ENCODE measurements at regions not wholly inside any gene's neighbourhood (a gene's known extent, or its start where the extent isn't known, plus 50 kb on each side); places are given as distances from the start of the nearest gene placed in this dataset.

DNA sequence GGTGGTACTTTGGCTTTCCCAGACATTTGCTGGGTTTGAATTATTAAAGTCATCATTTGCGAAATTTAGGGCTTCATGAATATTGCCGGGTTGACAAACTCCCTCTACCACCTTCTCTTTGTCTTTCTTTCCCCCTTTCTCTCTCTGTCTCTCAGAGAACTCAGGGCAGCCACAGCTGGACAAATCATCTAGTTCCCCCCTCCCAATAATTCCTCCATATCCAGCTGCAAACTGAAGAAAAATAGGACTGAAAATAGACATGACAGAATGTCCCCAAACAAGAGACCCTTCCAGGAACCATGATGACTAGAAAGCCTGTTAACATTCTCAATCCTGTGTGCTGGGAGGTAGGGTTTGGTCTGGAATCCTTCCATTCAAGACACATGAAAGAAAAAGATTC lies 67.1 kb upstream of the TBX5 start:
- Histone ChIP-seq H3K79me2 (no peaks in the 10 kb centered on the region), H3K36me3 (replicated peaks; ENCODE audit: insufficient read depth, low read depth) (no peaks in the 10 kb centered on the region), H3K9me2 (replicated peaks; ENCODE audit: insufficient read depth) (no peaks in the 10 kb centered on the region), H3K4me2 (no peak overlapping the region), H3K4me3 (no peak overlapping the region), H3K4me1 (ENCODE audit: insufficient read depth) (no peaks in the 10 kb centered on the region), H4K20me1 (ENCODE audit: insufficient read depth, poor library complexity, severe bottlenecking) (no peaks in the 10 kb centered on the region), H3K9me3 (ENCODE audit: low read depth) (no peaks in the 10 kb centered on the region), H2AFZ (no peak overlapping the region), H3K27ac (no peak overlapping the region), H3K27me3 (peaks cover 55% of the 10 kb centered on the region)
- DNase-seq (ENCODE audit: low spot score): no peak
- TF ChIP-seq EZH2phosphoT487 (IDR thresholded peaks at IDR 0.05; ENCODE audit: low read depth, severe bottlenecking, unreplicated experiment) (no peak), EZH2 (IDR thresholded peaks at IDR 0.05; ENCODE audit: borderline replicate concordance) (no peak)
- TF ChIP-seq, protein P1, sequence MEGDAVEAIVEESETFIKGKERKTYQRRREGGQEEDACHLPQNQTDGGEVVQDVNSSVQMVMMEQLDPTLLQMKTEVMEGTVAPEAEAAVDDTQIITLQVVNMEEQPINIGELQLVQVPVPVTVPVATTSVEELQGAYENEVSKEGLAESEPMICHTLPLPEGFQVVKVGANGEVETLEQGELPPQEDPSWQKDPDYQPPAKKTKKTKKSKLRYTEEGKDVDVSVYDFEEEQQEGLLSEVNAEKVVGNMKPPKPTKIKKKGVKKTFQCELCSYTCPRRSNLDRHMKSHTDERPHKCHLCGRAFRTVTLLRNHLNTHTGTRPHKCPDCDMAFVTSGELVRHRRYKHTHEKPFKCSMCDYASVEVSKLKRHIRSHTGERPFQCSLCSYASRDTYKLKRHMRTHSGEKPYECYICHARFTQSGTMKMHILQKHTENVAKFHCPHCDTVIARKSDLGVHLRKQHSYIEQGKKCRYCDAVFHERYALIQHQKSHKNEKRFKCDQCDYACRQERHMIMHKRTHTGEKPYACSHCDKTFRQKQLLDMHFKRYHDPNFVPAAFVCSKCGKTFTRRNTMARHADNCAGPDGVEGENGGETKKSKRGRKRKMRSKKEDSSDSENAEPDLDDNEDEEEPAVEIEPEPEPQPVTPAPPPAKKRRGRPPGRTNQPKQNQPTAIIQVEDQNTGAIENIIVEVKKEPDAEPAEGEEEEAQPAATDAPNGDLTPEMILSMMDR (IDR thresholded peaks at IDR 0.05; ENCODE audit: poor library complexity): no peak
- 92% methylated on average over 2 of the region's 2 CpGs for WGBS (ENCODE audit: low lambda C conversion rate, missing lambda C conversion rate)

DNA sequence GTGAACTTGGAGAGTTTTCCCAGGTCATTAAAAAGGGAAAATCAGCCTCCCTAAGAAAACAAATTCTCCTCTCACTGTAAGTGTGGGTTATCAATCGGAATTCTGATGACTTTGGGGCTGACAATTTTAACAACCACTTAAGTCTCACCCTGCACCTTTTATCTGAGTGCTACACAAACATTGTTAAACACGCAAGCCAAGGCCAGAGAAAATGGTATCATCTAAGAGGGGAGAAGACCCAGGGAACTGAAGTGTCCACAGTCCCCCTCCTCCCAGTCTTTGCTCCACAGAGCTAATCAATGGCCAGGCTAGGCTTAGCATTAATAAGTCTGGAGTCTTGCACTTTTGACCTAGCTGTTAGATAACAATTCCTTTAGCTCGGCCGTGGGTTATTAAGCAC lies 51.7 kb upstream of the TBX5 start:
- TF ChIP-seq, protein P1 (IDR thresholded peaks at IDR 0.05; ENCODE audit: poor library complexity): no peak
- TF ChIP-seq EZH2 (IDR thresholded peaks at IDR 0.05; ENCODE audit: borderline replicate concordance) (no peak), EZH2phosphoT487 (IDR thresholded peaks at IDR 0.05; ENCODE audit: low read depth, severe bottlenecking, unreplicated experiment) (peak; percentile 48)
- DNase-seq (ENCODE audit: low spot score): no peak
- H3K36me3 ChIP-seq (replicated peaks; ENCODE audit: insufficient read depth, low read depth): no peaks in the 10 kb centered on the region
- H4K20me1 ChIP-seq (ENCODE audit: insufficient read depth, poor library complexity, severe bottlenecking): no peaks in the 10 kb centered on the region
- no peaks in the 10 kb centered on the region for H3K9me2 ChIP-seq (replicated peaks; ENCODE audit: insufficient read depth)
- WGBS (ENCODE audit: low lambda C conversion rate, missing lambda C conversion rate): 13% methylated on average over 4 of the region's 4 CpGs
- H3K79me2 ChIP-seq: no peaks in the 10 kb centered on the region
- no peaks in the 10 kb centered on the region for H3K9me3 ChIP-seq (ENCODE audit: low read depth)
- no peak overlapping the region for H3K4me3 ChIP-seq
- H3K27ac ChIP-seq: no peak overlapping the region
- peaks cover 43% of the 10 kb centered on the region for H3K27me3 ChIP-seq
- H2AFZ ChIP-seq: no peak overlapping the region
- no peak overlapping the region for H3K4me2 ChIP-seq
- H3K4me1 ChIP-seq (ENCODE audit: insufficient read depth): no peaks in the 10 kb centered on the region

Measured in hepatocyte (in vitro differentiated cells).